Stimulated activated CD8-positive, alpha-beta memory T cell treated with anti-CD3 and anti-CD28 coated beads, Interleukin-4, amount 100 ng/mL, for 48 hours (primary cell): ENCODE measurements at regions not wholly inside any gene's neighbourhood (a gene's known extent, or its start where the extent isn't known, plus 50 kb on each side); places are given as distances from the start of the nearest gene placed in this dataset.

Experiments used
- DNase-seq: peaks from one replicate; pipeline ENCODE4 v3.0.0-alpha.2; 2020

GRCh38 chr2:21451403-21451802 lies 327.6 kb downstream of the TDRD15 start:
- no peak for DNase-seq

GRCh38 chr2:21452263-21452662 lies 328.5 kb downstream of the TDRD15 start:
- DNase-seq = no peak

GRCh38 chr2:21452678-21453077 lies 328.9 kb downstream of the TDRD15 start:
- DNase-seq = no peak

GRCh38 chr2:21453723-21454450 lies 330.1 kb downstream of the TDRD15 start:
- DNase-seq = no peak

- DNase-seq = no peak
These were observed 331.1 kb downstream of the TDRD15 start for GRCh38 chr2:21454839-21455238.

- DNase-seq = no peak
These were observed 338.0 kb downstream of the TDRD15 start for GRCh38 chr2:21461754-21462240.

- DNase-seq = no peak
These were observed 342.7 kb downstream of the TDRD15 start for GRCh38 chr2:21466341-21466927.

- no peak for DNase-seq
These were observed 343.6 kb downstream of the TDRD15 start for GRCh38 chr2:21467280-21467818.

- DNase-seq = no peak
These were observed 344.1 kb downstream of the TDRD15 start for GRCh38 chr2:21467910-21468309.

GRCh38 chr2:21468624-21469023 lies 344.9 kb downstream of the TDRD15 start:
- no peak for DNase-seq

GRCh38 chr2:21469158-21469557 lies 345.4 kb downstream of the TDRD15 start:
- DNase-seq = no peak

GRCh38 chr2:21469564-21469963 lies 345.8 kb downstream of the TDRD15 start:
- no peak for DNase-seq

- DNase-seq = no peak
These were observed 356.4 kb downstream of the TDRD15 start for GRCh38 chr2:21480162-21480561.

- no peak for DNase-seq
These were observed 360.9 kb downstream of the TDRD15 start for GRCh38 chr2:21484643-21485042.

GRCh38 chr2:21486445-21486844 lies 362.7 kb downstream of the TDRD15 start:
- no peak for DNase-seq

GRCh38 chr2:21489080-21489479 lies 365.3 kb downstream of the TDRD15 start:
- no peak for DNase-seq

- DNase-seq = no peak
These were observed 374.2 kb downstream of the TDRD15 start for GRCh38 chr2:21498016-21498415.

- no peak for DNase-seq
These were observed 376.7 kb downstream of the TDRD15 start for GRCh38 chr2:21500401-21500945.

GRCh38 chr2:21501376-21502027 lies 377.7 kb downstream of the TDRD15 start:
- DNase-seq = no peak

GRCh38 chr2:21515903-21516302 lies 392.1 kb downstream of the TDRD15 start:
- no peak for DNase-seq

GRCh38 chr2:21519412-21519811 lies 395.6 kb downstream of the TDRD15 start:
- DNase-seq = no peak

GRCh38 chr2:21519821-21520220 lies 396.1 kb downstream of the TDRD15 start:
- DNase-seq = no peak

- no peak for DNase-seq
These were observed 412.1 kb downstream of the TDRD15 start for GRCh38 chr2:21535826-21536225.

GRCh38 chr2:21539685-21540084 lies 415.9 kb downstream of the TDRD15 start:
- no peak for DNase-seq
